NCI-H345 (cell line): ENCODE measurements at regions not wholly inside any gene's neighbourhood (a gene's known extent, or its start where the extent isn't known, plus 50 kb on each side); places are given as distances from the start of the nearest gene placed in this dataset.

Experiments
- DNase-seq: peaks from one replicate; lab custom pipeline; 2025; lab: John Stamatoyannopoulos, UW

DNA sequence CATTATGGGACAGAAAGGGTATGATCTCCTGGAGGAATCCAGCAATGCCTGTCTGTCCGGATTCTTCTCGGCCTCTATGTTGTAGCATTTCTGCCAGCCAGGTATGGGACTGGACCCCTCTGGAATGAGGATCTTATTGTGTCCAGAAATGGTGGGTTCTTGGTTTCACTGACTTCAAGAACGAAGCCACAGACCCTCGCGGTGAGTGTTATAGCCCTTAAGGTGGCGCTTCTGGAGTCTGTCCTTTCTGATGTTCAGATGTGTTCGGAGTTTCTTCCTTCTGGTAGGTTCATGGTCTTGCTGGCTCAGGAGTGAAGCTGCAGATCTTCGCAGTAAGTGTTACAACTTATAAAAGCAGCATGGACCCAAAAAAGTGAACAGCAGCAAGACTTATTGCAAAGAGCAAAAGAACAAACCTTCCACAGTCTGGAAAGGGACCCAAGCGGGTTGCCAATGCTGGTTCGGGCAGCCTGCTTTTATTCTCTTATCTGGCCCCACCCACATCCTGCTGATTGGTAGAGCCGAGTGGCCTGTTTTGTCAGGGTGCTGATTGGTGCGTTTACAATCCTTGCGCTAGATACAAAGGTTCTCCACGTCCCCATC is 62.3 kb upstream of the IER3 start:
- DNase-seq = no peak

DNA sequence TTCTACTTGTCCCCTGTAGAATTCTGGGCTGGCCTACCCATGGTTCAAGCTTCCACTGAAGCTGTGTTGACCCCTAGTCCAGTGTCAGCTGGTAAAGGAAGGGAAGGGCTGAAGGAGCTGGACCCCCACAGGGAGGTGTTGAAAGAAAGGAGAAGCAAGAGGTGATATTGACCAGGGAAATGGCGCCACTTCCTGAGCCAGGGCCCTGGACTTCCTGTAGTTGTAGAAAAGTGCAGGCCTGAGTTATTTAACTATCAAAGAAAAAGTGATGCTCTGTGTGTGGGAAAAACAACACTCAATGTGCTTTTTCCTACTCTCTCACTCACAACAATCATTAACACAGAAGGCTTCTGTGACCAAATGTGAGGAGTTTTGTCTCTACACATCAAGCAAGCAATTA is 60.0 kb upstream of the IER3 start:
- DNase-seq = no peak

GRCh38 chr6:30802731-30803130 is 58.4 kb upstream of the IER3 start:
- DNase-seq = no peak

- DNase-seq = no peak
These were observed 57.6 kb upstream of the IER3 start for GRCh38 chr6:30801950-30802349.

DNA sequence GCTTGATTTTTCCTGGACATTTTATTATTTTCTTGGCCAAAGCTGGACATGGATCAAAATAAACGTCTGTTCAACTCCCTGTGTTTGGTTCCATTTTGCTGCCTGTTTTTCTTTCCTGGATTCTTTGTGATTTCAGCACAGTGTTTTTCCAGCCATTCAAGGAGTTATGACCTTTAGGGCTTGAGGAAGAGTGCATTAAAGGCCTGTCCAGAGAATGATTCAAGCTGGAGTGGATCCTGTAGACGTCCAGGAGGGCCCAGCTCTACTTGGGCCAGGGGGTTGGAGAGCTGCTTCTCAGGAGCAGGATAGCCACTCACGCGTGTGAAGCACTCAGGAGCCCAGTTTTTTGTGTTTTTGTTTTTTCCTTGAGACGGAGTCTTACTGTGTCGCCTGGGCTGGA is 56.5 kb upstream of the IER3 start:
- no peak for DNase-seq

DNA sequence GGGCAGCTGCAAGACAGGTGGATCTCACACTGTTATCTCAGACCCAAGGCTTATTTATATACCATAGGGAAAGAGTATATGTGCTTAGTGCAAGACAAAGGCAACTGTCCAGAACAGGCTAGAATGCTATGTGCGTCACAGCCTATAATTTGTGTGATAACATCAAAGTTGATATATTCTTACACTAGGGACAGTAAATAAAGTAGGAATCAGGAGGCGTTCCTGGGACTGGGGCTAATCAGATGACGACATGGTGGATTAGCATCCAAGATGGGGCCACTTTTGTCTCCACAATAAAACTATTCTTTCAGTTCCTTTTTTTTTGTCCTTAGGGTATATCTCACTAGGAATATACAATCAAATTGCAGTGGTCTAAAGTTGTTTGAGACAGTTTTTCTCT is 54.9 kb upstream of the IER3 start:
- no peak for DNase-seq

DNA sequence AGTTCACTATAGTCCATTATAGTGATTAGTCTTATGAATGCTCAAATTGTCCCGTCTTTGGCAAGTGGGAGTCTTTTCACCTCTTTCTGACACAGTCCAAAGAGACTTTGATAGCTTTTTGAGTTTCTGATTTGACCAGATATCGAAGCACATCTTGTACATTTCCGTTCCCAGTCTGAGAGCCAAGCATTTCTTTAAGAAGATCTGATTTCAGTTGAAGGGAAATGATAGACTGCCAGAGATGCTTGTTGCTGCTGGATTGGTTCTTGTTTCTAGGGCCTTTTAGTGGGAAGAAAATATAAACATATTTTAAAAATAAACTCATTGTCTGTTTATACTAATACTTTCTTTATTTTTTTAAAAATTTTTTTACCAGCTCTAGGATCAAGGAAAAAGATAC is 54.1 kb upstream of the IER3 start:
- DNase-seq = no peak

- DNase-seq = no peak
These were observed 51.4 kb upstream of the IER3 start for GRCh38 chr6:30795549-30796293.
